Stimulated activated CD4-positive, alpha-beta T cell treated with anti-CD3 and anti-CD28 coated beads, Interleukin-2, amount 100 ng/mL, for 24 hours (primary cell): ENCODE measurements at regions not wholly inside any gene's neighbourhood (a gene's known extent, or its start where the extent isn't known, plus 50 kb on each side); places are given as distances from the start of the nearest gene placed in this dataset.

ENCODE experiments used
- DNase-seq, 2 donors: peaks; one replicate each; pipeline ENCODE4 v3.0.0-alpha.2; 2020

DNA sequence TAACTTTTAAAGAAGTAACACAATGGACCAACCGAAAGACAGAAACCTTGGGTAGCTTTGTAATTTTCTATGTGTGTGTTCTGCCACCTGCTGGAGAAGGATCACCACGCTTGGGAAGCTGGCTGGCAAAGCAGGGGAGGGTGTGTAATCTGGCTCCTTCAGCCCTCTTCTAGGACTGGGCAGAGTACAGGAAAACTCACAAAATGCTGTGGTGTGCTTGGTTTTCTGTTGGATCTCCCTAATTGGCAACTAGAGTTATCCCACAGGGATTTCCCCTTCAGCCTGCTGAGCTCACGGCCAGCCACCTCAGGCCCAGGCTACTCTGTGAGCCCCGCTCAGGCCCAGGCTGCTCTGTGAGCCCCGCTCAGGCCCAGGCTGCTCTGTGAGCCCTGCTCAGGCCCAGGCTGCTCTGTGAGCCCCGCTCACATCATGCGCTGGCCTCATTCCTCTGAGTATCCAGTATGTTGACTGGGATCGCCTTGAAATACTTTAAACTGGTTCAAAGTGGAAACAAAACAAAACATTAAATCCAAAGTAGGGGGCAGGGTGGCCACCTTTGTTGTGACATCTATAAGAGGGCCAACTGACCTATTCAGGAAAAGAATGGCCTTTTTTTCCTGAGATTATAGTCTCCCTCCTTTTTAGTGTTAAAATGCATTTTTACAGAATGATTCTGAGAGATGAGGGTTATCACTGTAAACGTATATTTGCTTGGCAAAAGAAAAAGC, 52.0 kb upstream of the RNU6-8 start:
- peak; percentile 44 to 46 for DNase-seq

DNA sequence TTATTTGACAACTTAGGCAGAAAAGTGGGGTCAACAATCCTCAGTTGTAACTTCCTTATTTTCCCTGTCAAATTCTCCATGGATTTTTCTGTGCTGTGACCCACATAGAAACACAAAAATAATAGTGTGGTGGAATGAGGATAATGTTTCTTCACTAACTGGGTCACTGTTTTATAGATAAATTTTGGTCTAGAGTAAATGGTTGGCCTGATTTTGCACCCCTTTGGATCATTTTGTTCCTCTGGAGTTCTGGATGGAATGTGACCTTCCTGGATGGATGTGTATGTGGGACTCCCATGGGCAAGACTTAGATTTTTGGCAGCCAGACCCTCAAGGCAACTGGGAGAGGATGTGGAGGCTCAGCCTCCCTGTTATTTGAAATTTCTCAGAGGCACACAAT, 52.7 kb upstream of the RNU6-8 start:
- no peak for DNase-seq

DNA sequence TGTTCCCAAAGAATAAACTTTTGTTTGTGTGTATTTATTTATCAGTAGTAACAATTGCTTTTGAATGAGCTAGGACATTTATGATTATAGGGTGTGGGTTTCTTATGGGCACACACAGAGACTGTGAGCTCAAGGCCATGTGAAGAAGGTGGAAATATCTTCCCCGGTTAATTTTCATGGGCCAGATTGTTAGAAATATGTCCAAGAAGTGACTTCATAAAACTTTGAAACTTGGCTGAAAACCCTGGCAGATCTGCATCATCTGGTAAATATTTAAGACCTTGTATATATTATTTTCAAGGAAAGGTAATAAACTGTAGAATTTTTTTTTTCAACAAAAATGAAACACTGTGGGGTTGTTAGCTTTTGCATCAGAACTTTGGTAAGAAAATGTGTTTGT, 53.5 kb upstream of the RNU6-8 start:
- no peak for DNase-seq

DNA sequence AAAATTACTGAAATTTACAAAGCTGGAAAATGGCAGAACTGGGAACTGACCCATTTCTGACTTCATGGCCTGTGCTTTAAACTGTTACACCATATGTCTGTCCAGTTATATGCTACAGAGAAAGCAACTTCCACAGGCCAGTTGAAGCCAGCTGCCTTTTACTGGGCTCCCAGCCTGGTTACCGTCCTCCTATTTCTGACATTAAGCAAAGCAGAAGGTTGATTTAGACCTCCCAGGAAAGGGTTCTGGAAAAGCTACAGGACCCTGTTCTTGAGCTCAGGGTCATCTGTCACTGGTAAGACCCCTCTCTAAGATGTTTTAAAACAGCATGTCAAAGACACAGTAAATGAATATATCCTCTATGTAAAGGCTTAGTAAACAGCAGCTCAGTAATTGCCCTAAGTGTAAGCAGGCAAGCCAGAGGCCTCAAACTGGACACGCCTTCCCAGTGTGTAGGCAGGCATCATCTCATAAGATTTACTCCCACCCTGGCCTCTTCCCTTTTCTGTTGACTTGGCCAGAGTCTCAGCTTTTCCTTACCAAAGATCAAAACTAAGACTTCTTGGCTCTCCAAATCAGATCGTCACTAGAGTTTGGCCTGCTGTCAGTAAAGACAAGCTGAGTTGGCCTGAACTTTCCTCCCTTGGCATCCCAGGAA, 55.4 kb upstream of the RNU6-8 start:
- DNase-seq = no peak

DNA sequence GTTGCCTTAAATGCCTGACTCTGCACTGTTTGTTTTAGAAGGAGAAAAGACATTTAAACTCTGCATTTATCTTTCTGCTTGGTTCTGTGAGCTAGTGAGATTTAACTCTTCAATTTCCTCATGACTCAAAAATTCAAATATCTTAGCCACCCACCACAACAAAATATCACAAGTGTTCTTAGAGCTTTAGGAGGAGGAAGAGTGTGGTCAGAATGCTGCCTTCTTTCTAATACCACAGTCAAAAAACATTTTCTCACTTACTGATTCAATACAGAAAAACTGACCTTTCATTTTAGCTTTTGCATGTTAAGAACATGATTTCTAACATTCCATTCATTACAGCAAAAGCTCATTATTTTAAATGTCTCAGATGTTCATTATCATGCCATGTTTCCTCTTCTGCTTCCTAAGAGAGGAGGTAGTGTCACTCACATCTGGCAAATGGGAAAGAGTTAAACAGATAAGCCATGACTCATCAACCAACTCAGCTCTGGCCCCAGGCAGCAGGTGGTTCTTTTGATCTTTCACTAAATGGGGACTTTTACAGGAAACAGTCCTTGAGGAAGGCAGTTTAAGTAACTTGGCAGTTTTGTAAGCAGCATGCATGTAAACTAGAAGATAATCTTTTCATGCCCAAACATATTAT, 56.4 kb upstream of the RNU6-8 start:
- peak in 1 of 2 donors; percentile 7 for DNase-seq

DNA sequence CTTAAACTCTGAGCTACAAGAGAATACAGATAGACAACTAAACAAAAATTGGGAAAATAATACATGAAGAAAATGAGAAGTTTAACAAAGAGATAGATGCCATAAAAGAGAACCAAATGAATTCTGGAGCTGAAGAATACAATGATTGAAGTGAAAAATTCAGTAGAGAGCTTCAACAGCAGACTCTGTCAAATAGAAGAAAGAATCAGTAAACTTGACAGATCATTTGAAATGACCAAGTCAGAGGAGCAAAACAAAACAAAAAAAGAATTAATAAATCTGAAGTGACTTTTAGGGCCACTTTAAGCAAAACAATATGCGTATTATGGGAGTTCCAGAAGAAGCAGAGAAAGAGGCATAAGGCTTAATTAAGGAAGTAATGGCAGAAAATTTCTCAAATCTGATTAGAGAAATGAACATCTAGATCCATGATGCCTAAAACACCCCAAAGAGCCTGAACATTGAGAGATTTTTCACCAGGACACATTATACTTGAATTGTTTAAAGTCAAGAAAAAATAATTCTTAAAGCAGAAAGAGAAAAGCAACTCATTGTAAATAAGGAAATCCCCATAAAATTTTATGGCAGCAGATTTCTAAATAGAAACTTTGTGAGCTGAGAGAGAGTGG, 61.0 kb upstream of the RNU6-8 start:
- DNase-seq = no peak

DNA sequence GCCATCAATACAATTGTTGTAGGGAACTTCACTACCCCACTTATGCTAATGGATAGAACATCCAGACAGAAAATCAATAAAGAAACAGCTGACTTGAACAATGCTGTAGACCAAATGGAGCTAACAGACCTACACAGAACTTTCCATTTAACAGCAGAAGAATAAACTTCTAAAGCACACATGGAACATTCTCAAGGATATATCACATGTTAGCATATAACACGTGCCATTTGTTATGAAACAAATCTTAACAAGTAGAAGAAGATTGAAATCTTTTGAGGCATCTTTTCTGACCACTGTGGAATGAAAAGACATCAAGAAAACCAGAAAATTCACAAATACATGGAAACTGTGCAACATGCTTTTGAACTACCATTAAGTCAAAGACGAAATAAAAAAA, 62.5 kb upstream of the RNU6-8 start:
- DNase-seq = no peak

DNA sequence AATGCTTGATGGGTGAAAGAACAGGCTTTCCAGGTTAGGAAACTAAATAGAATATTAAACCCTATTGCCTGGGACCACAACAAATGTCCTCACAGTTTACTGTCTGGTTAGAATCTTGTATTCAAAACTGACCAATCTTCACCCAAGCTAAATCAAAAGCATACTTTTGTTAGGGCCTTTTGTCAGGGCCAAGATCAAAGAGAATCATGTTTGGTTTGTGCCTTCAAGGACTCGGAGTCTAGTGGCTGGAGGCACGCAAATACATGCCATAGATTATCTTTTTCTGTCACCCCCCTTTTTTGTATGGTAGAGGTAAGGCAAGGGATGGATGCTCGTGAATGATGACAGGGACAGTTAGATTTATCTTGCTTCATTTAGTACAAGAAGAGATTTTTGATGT, 51.1 kb upstream of the AKAP6 start:
- no peak for DNase-seq
